Body of pancreas (tissue), 4 donors: ENCODE measurements at regions not wholly inside any gene's neighbourhood (a gene's known extent, or its start where the extent isn't known, plus 50 kb on each side); places are given as distances from the start of the nearest gene placed in this dataset.
"Not testable (repeated sequence)": the region's sequence is repeated elsewhere in the genome, so short reads cannot be mapped to it uniquely, and the experiment has no call there.

Experiments used
- ATAC-seq: fragments of 150-250 bp; one replicate; pipeline ENCODE4 v1.9.1; 2016
- DNase-seq, 4 donors: peaks; one replicate each; pipeline ENCODE4 v3.0.0-alpha.2; 2019
- H3K27ac ChIP-seq, 4 donors: fragments of 200-600 bp; sonication (generic); 1 replicate in 3 of 4; 2 replicates in 1 of 4; pipeline versions ENCODE4 v1.5.1 to v1.6.1; 2016 to 2019; ENCODE audit warnings: mild to moderate bottlenecking in 1 of 4, mixed read lengths in 1 of 4, moderate library complexity in 1 of 4
- H3K27me3 ChIP-seq, 2 donors: fragments of 200-600 bp; sonication (generic); one replicate each; pipeline ENCODE4 v1.6.0; 2016; ENCODE audit warnings: mild to moderate bottlenecking in 1 of 2
- H3K36me3 ChIP-seq, 2 donors: fragments of 200-600 bp; sonication (generic); replicated peaks in 1 of 2; 2 replicates each; pipeline ENCODE4 v1.5.1; 2016; ENCODE audit warnings: low read depth in 2 of 2; ENCODE audit not compliant: insufficient read depth in 1 of 2
- H3K4me1 ChIP-seq: fragments of 200-600 bp; sonication (generic); one replicate; pipeline ENCODE4 v1.6.0; 2016
- H3K4me3 ChIP-seq, 2 donors: fragments of 200-600 bp; sonication (generic); 1 replicate in 1 of 2; 2 replicates in 1 of 2; pipeline ENCODE4 v1.5.1; 2016 to 2019
- H3K9me3 ChIP-seq, 3 donors: fragments of 200-600 bp; sonication (generic); 1 replicate in 2 of 3; 2 replicates in 1 of 3; pipeline ENCODE4 v1.5.1; 2016
- CTCF ChIP-seq, 7 experiments: fragments of 450-650 bp in 4 of 7; fragments of 200-600 bp in 3 of 7; sonication (generic) in 3 of 7; IDR thresholded peaks; one replicate each; pipeline ENCODE4 v1.5.1; 2016 to 2019; ENCODE audit warnings: antibody characterized with exemption in 7 of 7
- POLR2A ChIP-seq, 3 donors: fragments of 450-650 bp; IDR thresholded peaks; one replicate each; pipeline ENCODE4 v1.6.1; 2016; ENCODE audit warnings: antibody characterized with exemption in 3 of 3, mild to moderate bottlenecking in 2 of 3
- WGBS, 2 donors: methylation state at CpG; one replicate each; pipeline ENCODE4 v1.1.5; 2017; 5-methylcytosine and 5-hydroxymethylcytosine counted together
- intact Hi-C: fragments of 100-400 bp; cut with DNase I; formaldehyde crosslinking; loops from one replicate; pipeline ENCODE4 v1.15.1; 2023

- H3K27ac ChIP-seq, result peak overlapping the region in 3 of 4 donors; percentile 65 to 85 (median 78)
- no peaks in the 10 kb centered on the region for H3K27me3 ChIP-seq
- no peak overlapping the region for H3K4me3 ChIP-seq
- ATAC-seq (peak; percentile 99), DNase-seq (peak; percentile 87 to 93 (median 90))
- no peaks in the 10 kb centered on the region for H3K9me3 ChIP-seq
- H3K36me3 ChIP-seq, result no peaks in the 10 kb centered on the region
- no peaks in the 10 kb centered on the region for H3K4me1 ChIP-seq
- 6 to 13% methylated on average over 29 to 69 of the region's 69 CpGs for WGBS, 2 donors
- TF ChIP-seq CTCF (IDR thresholded peaks at IDR 0.05), result no peak
- TF ChIP-seq POLR2A (IDR thresholded peaks at IDR 0.05), result peak in 2 of 3 donors; percentile 26 to 36
- intact Hi-C loops, result no loop called here
Measured at GRCh38 chr12:127165567-127166392, 1101.2 kb upstream of the TMEM132C start.

GRCh38 chr12:127169321-127170181, 1097.4 kb upstream of the TMEM132C start:
- Histone ChIP-seq H3K4me3 (no peak overlapping the region), H3K27me3 (no peaks in the 10 kb centered on the region), H3K27ac (no peak overlapping the region), H3K36me3 (no peaks in the 10 kb centered on the region), H3K4me1 (no peaks in the 10 kb centered on the region), H3K9me3 (no peaks in the 10 kb centered on the region)
- DNase-seq (no peak), ATAC-seq (no peak)
- intact Hi-C loops, result no loop called here
- TF ChIP-seq CTCF (IDR thresholded peaks at IDR 0.05), result no peak
- no peak for TF ChIP-seq POLR2A (IDR thresholded peaks at IDR 0.05)
- WGBS, 2 donors, result 61 to 70% methylated on average over 15 of the region's 15 CpGs

GRCh38 chr12:127170226-127171180, 1096.5 kb upstream of the TMEM132C start:
- no peaks in the 10 kb centered on the region for H3K36me3 ChIP-seq
- H3K4me1 ChIP-seq, result no peaks in the 10 kb centered on the region
- H3K4me3 ChIP-seq, result no peak overlapping the region
- no peak overlapping the region for H3K27ac ChIP-seq
- DNase-seq, result no peak
- H3K9me3 ChIP-seq, result no peaks in the 10 kb centered on the region
- WGBS, 2 donors, result 36 to 42% methylated on average over 7 of the region's 7 CpGs
- intact Hi-C loops, result no loop called here
- ATAC-seq, result no peak
- H3K27me3 ChIP-seq, result no peaks in the 10 kb centered on the region
- no peak for TF ChIP-seq CTCF (IDR thresholded peaks at IDR 0.05)
- TF ChIP-seq POLR2A (IDR thresholded peaks at IDR 0.05), result no peak

GRCh38 chr12:127172861-127173260, 1094.1 kb upstream of the TMEM132C start:
- Histone ChIP-seq H3K27ac (no peak overlapping the region), H3K4me1 (no peaks in the 10 kb centered on the region), H3K36me3 (no peaks in the 10 kb centered on the region), H3K9me3 (peaks cover 0 to 14% (median 0%) of the 10 kb centered on the region in 3 donors), H3K4me3 (no peak overlapping the region), H3K27me3 (no peaks in the 10 kb centered on the region)
- intact Hi-C loops, result no loop called here
- 88 to 89% methylated on average over 4 of the region's 4 CpGs for WGBS, 2 donors
- TF ChIP-seq POLR2A (IDR thresholded peaks at IDR 0.05), result no peak
- no peak for TF ChIP-seq CTCF (IDR thresholded peaks at IDR 0.05)
- no peak for ATAC-seq
- DNase-seq, result no peak

GRCh38 chr12:127173971-127174370, 1093.0 kb upstream of the TMEM132C start:
- H3K36me3 ChIP-seq, H3K4me3 ChIP-seq, H3K4me1 ChIP-seq, DNase-seq, H3K27me3 ChIP-seq, ATAC-seq, H3K27ac ChIP-seq, intact Hi-C loops: not testable (repeated sequence)
- WGBS, 2 donors, result 83 to 87% methylated on average over 1 of the region's 1 CpG
- H3K9me3 ChIP-seq, result peaks cover 0 to 18% (median 0%) of the 10 kb centered on the region in 3 donors
